Tibial artery (tissue), 4 donors: ENCODE measurements at regions not wholly inside any gene's neighbourhood (a gene's known extent, or its start where the extent isn't known, plus 50 kb on each side); places are given as distances from the start of the nearest gene placed in this dataset.
"Not testable (repeated sequence)": the region's sequence is repeated elsewhere in the genome, so short reads cannot be mapped to it uniquely, and the experiment has no call there.

Experiments used
- DNase-seq, 2 donors: peaks; one replicate each; pipeline ENCODE4 v3.0.0-alpha.2; 2019
- H3K27ac ChIP-seq, 2 donors: fragments of 200-600 bp; sonication (generic) in 1 of 2; 1 replicate in 1 of 2; 2 replicates in 1 of 2; pipeline ENCODE4 v1.5.1; 2018 to 2019; ENCODE audit warnings: mild to moderate bottlenecking in 1 of 2
- H3K27me3 ChIP-seq, 2 donors: fragments of 200-600 bp; sonication (generic) in 1 of 2; one replicate each; pipeline versions ENCODE4 v1.5.1 to v1.6.0; 2016 to 2019
- H3K36me3 ChIP-seq, 3 donors: fragments of 200-600 bp; sonication (generic) in 2 of 3; one replicate each; pipeline ENCODE4 v1.5.1; 2016 to 2019; ENCODE audit warnings: mild to moderate bottlenecking in 2 of 3
- H3K4me1 ChIP-seq, 4 donors: fragments of 200-600 bp; sonication (generic) in 2 of 4; 1 replicate in 3 of 4; 2 replicates in 1 of 4; pipeline ENCODE4 v1.5.1; 2016 to 2019
- H3K4me3 ChIP-seq, 2 donors: fragments of 200-600 bp; sonication (generic) in 1 of 2; 1 replicate in 1 of 2; 2 replicates in 1 of 2; pipeline ENCODE4 v1.5.1; 2018 to 2019; ENCODE audit warnings: mild to moderate bottlenecking in 2 of 2
- H3K9me3 ChIP-seq, 3 donors: fragments of 200-600 bp; sonication (generic) in 1 of 3; one replicate each; pipeline ENCODE4 v1.5.1; 2016 to 2019
- CTCF ChIP-seq, 2 experiments: fragments of 200-600 bp in 1 of 2; fragments of 450-650 bp in 1 of 2; IDR thresholded peaks; one replicate each; pipeline ENCODE4 v1.5.1; 2017 to 2019; ENCODE audit warnings: antibody characterized with exemption in 2 of 2, mild to moderate bottlenecking in 1 of 2, moderate library complexity in 1 of 2
- intact Hi-C: fragments of 100-400 bp; cut with DNase I; formaldehyde crosslinking; loops from one replicate; pipeline ENCODE4 v1.15.0; 2023; ENCODE audit warnings: low total_unique reads

DNA sequence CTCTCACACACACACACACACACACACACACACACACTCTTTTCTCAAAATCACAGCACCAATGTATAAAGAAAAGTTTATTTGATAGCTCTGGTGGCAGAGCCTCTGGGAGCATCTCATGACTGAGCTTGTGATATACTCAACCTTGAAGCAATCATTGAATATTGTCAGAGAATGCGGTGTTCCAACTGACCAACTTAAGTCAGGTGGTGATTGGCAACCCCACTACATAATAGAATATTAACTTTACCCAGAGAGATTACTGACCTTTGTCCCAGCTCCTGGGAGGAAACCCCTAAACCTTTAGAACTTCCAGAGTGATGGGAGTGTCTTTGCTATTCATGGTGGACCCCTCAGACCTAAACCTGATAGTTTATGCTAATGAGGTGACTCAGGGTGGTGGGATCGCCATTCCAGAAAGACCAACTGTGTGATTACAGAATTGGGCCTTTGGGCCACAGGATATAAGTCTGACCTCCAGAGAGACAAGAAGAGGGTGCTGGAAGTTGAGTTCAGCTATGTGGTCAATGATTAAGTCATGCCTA lies 143.1 kb downstream of the OTUD1 start:
- no peak overlapping the region for H3K27ac ChIP-seq

GRCh38 chr10:23584396-23584795 lies 145.5 kb downstream of the OTUD1 start:
- TF ChIP-seq CTCF (IDR thresholded peaks at IDR 0.05) = no peak
- no peaks in the 10 kb centered on the region for H3K27me3 ChIP-seq
- no peak overlapping the region for H3K27ac ChIP-seq
- intact Hi-C loops = no loop called here
- H3K36me3 ChIP-seq = no peaks in the 10 kb centered on the region
- no peaks in the 10 kb centered on the region for H3K4me1 ChIP-seq
- no peak for DNase-seq
- H3K9me3 ChIP-seq = no peaks in the 10 kb centered on the region
- H3K4me3 ChIP-seq = no peak overlapping the region

More for the DNA sequence above, 143.1 kb downstream of the OTUD1 start:
- TF ChIP-seq CTCF (IDR thresholded peaks at IDR 0.05) = no peak
- no peak overlapping the region for H3K4me3 ChIP-seq
- H3K4me1 ChIP-seq = no peaks in the 10 kb centered on the region
- no peaks in the 10 kb centered on the region for H3K36me3 ChIP-seq
- DNase-seq = no peak
- H3K27me3 ChIP-seq = no peaks in the 10 kb centered on the region
- intact Hi-C loops = no loop called here
- H3K9me3 ChIP-seq = no peaks in the 10 kb centered on the region

DNA sequence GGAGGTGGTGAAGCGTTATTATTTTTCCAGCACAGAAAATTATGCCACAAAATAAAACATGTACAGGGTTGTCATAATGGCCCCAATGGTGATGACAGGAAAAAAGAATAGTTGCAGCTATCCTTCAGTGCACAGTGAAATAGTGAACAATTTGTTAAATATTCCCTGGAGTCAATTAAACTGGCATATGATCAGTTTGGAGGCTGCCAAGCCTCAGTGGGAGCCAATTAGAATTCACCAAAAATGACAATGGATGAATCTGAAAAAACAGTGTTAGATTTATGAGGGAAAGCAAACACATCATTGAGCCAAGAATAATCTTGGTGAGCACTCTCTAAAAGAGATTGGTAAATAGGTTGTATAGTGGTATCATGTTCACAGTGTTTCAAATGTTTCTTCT lies 146.3 kb downstream of the OTUD1 start:
- DNase-seq = no peak
- Histone ChIP-seq H3K27me3 (no peaks in the 10 kb centered on the region), H3K36me3 (no peaks in the 10 kb centered on the region), H3K27ac (no peak overlapping the region), H3K4me1 (no peaks in the 10 kb centered on the region), H3K9me3 (no peaks in the 10 kb centered on the region), H3K4me3 (no peak overlapping the region)
- no peak for TF ChIP-seq CTCF (IDR thresholded peaks at IDR 0.05)
- intact Hi-C loops = no loop called here

DNA sequence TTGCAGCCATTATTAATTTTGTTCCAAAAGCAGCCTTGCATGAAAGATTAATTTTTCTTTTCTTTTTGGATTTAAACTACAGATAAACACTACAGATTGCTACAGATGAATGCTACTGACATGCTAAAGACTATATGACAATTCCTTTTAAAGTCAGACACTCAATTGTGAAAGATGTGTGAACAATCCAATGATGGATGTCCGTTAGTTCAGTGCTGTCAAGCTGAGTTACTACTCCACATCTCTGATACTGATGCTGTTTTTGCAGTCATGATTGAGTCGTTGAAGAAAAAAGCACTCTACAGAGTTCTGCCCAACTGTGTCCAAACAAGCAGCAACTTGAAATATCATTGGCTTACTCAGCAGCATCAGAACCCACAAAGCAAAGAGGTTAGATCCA lies 146.8 kb downstream of the OTUD1 start:
- DNase-seq = no peak
- H3K27me3 ChIP-seq = no peaks in the 10 kb centered on the region
- no peaks in the 10 kb centered on the region for H3K36me3 ChIP-seq
- H3K4me3 ChIP-seq = no peak overlapping the region
- no peak for TF ChIP-seq CTCF (IDR thresholded peaks at IDR 0.05)
- no peaks in the 10 kb centered on the region for H3K4me1 ChIP-seq
- H3K9me3 ChIP-seq = no peaks in the 10 kb centered on the region
- H3K27ac ChIP-seq = no peak overlapping the region
- intact Hi-C loops = no loop called here

DNA sequence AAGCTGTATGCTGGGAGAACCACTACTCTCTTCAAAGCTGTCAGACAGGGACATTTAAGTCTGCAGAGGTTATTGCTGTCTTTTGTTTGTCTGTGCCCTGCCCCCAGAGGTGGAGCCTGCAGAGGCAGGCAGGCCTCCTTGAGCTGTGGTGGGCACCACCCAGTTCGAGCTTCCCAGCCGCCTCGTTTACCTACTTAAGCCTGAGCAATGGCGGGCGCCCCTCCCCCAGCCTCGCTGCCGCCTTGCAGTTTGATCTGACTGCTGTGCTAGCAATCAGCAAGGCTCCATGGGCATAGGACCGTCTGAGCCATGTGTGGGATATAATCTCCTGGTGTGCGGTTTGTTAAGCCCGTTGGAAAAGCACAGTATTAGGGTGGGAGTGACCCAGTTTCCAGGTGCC lies 156.4 kb downstream of the OTUD1 start:
- intact Hi-C loops, H3K4me1 ChIP-seq, H3K4me3 ChIP-seq, H3K27me3 ChIP-seq, H3K9me3 ChIP-seq, H3K36me3 ChIP-seq, H3K27ac ChIP-seq, DNase-seq: not testable (repeated sequence)

GRCh38 chr10:23604613-23605012 lies 165.7 kb downstream of the OTUD1 start:
- DNase-seq = no peak

More at GRCh38 chr10:23604613-23605012, 165.7 kb downstream of the OTUD1 start:
- no peaks in the 10 kb centered on the region for H3K4me1 ChIP-seq
- intact Hi-C loops = no loop called here
- no peak overlapping the region for H3K4me3 ChIP-seq
- no peaks in the 10 kb centered on the region for H3K9me3 ChIP-seq
- no peaks in the 10 kb centered on the region for H3K27me3 ChIP-seq
- no peaks in the 10 kb centered on the region for H3K36me3 ChIP-seq
- TF ChIP-seq CTCF (IDR thresholded peaks at IDR 0.05) = no peak
- H3K27ac ChIP-seq = no peak overlapping the region
